Upper lobe of left lung (tissue), 6 donors: ENCODE measurements at regions not wholly inside any gene's neighbourhood (a gene's known extent, or its start where the extent isn't known, plus 50 kb on each side); places are given as distances from the start of the nearest gene placed in this dataset.

Experiments used
- ATAC-seq, 2 donors: fragments of 200-7000 bp; cut with Tn5 transposase; one replicate each; pipeline ENCODE4 v1.9.1; 2022; ENCODE audit warnings: mild to moderate bottlenecking in 2 of 2, moderate library complexity in 2 of 2; ENCODE audit not compliant: low FRiP score in 2 of 2
- DNase-seq, 2 donors: peaks; one replicate each; pipeline ENCODE4 v3.0.0-alpha.2; 2019 to 2020
- H3K27ac ChIP-seq, 4 donors: fragments of 200-600 bp; sonication (generic); one replicate each; pipeline ENCODE4 v1.5.1; 2016 to 2019
- H3K27me3 ChIP-seq, 4 donors: fragments of 200-600 bp; sonication (generic); one replicate each; pipeline ENCODE4 v1.5.1; 2017 to 2019
- H3K36me3 ChIP-seq, 4 donors: fragments of 200-600 bp; sonication (generic); one replicate each; pipeline ENCODE4 v1.5.1; 2016 to 2019
- H3K4me1 ChIP-seq, 4 donors: fragments of 200-600 bp; sonication (generic); one replicate each; pipeline ENCODE4 v1.5.1; 2018 to 2019
- H3K4me3 ChIP-seq, 4 donors: fragments of 200-600 bp; sonication (generic); one replicate each; pipeline ENCODE4 v1.5.1; 2017 to 2019; ENCODE audit warnings: mild to moderate bottlenecking in 2 of 4, moderate library complexity in 1 of 4
- H3K9me3 ChIP-seq, 4 donors: fragments of 200-600 bp; sonication (generic); one replicate each; pipeline ENCODE4 v1.5.1; 2018 to 2019
- EP300 ChIP-seq, 4 donors: sonication (generic); formaldehyde crosslinking; IDR thresholded peaks; one replicate each; pipeline ENCODE4 v1.5.1; 2017; ENCODE audit warnings: antibody characterized with exemption in 4 of 4, control low read depth in 2 of 4
- POLR2A ChIP-seq, 4 donors: fragments of 450-650 bp; IDR thresholded peaks; one replicate each; pipeline ENCODE4 v1.5.1; 2016 to 2017; ENCODE audit warnings: antibody characterized with exemption in 4 of 4, mild to moderate bottlenecking in 2 of 4
- POLR2AphosphoS5 ChIP-seq, 2 donors: sonication (generic); formaldehyde crosslinking; IDR thresholded peaks; one replicate each; pipeline ENCODE4 v1.5.1; 2017; ENCODE audit warnings: antibody characterized with exemption in 2 of 2
- WGBS, 2 donors: methylation state at CpG; one replicate each; pipeline ENCODE4 v1.1.5; 2017 to 2018; 5-methylcytosine and 5-hydroxymethylcytosine counted together
- TF ChIP-seq, protein P1 (sequence below), 6 experiments: fragments of 450-650 bp in 4 of 6; fragments of 200-600 bp in 2 of 6; sonication (generic) in 2 of 6; IDR thresholded peaks; one replicate each; pipeline ENCODE4 v1.5.1; 2016 to 2019; ENCODE audit warnings: antibody characterized with exemption in 6 of 6
- donor health status: DM: no; HTN: no; CAD: no; lungs with moderate emphysema.
- donor health status: DM: no; HTN: yes; CAD: no; lungs with severe emphysema.

DNA sequence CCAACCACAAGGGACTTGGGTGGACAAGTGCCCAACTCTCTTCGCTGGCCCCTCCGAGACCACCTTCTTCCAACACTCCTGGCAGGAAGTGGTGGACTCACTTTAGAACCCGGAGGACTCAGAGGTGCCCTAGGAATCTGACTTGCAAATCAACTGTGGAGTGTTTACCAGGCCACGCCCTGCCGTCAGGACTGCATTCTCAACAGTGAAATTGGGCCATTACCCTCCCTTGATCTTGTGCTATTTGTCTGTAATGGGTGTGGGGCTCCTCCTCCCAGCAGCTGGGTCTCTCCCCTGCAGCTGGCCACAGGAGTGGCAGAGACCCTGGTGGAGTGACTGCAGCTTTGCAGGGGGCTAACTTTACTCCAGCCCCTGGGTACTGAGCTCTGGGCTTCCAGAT, 212.2 kb upstream of the RPL38 start:
- no peaks in the 10 kb centered on the region for H3K36me3 ChIP-seq
- no peak for ATAC-seq
- WGBS, 2 donors, result 60 to 64% methylated on average over 5 of the region's 5 CpGs
- H3K27me3 ChIP-seq, result no peaks in the 10 kb centered on the region
- H3K4me3 ChIP-seq, result no peak overlapping the region
- no peaks in the 10 kb centered on the region for H3K4me1 ChIP-seq
- no peak for DNase-seq
- H3K27ac ChIP-seq, result no peak overlapping the region
- TF ChIP-seq, protein P1, sequence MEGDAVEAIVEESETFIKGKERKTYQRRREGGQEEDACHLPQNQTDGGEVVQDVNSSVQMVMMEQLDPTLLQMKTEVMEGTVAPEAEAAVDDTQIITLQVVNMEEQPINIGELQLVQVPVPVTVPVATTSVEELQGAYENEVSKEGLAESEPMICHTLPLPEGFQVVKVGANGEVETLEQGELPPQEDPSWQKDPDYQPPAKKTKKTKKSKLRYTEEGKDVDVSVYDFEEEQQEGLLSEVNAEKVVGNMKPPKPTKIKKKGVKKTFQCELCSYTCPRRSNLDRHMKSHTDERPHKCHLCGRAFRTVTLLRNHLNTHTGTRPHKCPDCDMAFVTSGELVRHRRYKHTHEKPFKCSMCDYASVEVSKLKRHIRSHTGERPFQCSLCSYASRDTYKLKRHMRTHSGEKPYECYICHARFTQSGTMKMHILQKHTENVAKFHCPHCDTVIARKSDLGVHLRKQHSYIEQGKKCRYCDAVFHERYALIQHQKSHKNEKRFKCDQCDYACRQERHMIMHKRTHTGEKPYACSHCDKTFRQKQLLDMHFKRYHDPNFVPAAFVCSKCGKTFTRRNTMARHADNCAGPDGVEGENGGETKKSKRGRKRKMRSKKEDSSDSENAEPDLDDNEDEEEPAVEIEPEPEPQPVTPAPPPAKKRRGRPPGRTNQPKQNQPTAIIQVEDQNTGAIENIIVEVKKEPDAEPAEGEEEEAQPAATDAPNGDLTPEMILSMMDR (IDR thresholded peaks at IDR 0.05), result no peak
- TF ChIP-seq POLR2AphosphoS5 (IDR thresholded peaks at IDR 0.05) (no peak), EP300 (IDR thresholded peaks at IDR 0.05) (no peak), POLR2A (IDR thresholded peaks at IDR 0.05) (no peak)
- no peaks in the 10 kb centered on the region for H3K9me3 ChIP-seq

DNA sequence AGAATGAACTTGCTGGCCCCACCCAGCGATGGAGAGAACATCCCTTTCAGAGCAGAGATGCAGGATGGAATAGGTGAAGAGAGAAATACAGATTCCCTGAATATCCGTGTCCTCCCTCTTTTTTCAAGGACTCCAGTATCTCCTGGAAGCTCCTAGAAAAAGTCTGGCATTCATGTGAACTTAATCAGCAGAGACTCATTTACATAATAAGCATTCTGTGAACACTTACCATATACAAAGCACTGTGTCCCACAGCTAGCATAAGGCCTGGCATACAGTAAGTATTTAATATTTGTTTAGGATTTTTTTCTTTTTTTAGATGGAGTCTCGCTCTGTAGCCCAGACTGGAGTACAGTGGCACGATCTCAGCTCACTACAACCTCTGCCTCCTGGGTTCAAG, 208.5 kb upstream of the RPL38 start:
- H3K27me3 ChIP-seq, result no peaks in the 10 kb centered on the region
- 88 to 91% methylated on average over 4 of the region's 4 CpGs for WGBS, 2 donors
- TF ChIP-seq, protein P1 (IDR thresholded peaks at IDR 0.05), result no peak
- TF ChIP-seq POLR2A (IDR thresholded peaks at IDR 0.05) (no peak), EP300 (IDR thresholded peaks at IDR 0.05) (no peak), POLR2AphosphoS5 (IDR thresholded peaks at IDR 0.05) (no peak)
- no peaks in the 10 kb centered on the region for H3K4me1 ChIP-seq
- no peak overlapping the region for H3K4me3 ChIP-seq
- no peak for ATAC-seq
- no peak for DNase-seq
- H3K27ac ChIP-seq, result no peak overlapping the region
- no peaks in the 10 kb centered on the region for H3K36me3 ChIP-seq
- no peaks in the 10 kb centered on the region for H3K9me3 ChIP-seq

DNA sequence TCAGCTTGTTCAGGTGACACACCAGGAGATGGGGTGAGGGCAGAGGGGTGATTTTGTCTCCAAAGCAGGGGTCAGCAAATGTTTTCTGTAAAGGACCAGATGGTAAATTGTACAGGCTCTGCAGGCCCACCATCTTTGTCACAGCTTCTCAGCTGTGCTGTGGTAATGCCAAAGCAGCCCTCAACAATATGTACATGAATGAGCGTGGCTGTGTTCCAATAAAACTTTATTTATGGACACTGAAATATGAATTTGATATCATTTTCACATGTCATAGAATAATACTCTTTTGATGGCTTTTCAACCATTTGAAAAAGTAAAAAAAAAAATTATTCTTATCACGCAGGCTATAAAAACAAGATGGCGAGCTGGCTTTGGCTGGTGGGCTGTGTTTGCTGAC, 206.4 kb upstream of the RPL38 start:
- WGBS, 2 donors, result 90 to 97% methylated on average over 3 of the region's 3 CpGs
- Histone ChIP-seq H3K27me3 (no peaks in the 10 kb centered on the region), H3K4me3 (no peak overlapping the region), H3K36me3 (no peaks in the 10 kb centered on the region), H3K4me1 (no peaks in the 10 kb centered on the region), H3K9me3 (no peaks in the 10 kb centered on the region), H3K27ac (no peak overlapping the region)
- DNase-seq, result no peak
- no peak for ATAC-seq
- no peak for TF ChIP-seq POLR2A (IDR thresholded peaks at IDR 0.05)
- TF ChIP-seq, protein P1 (IDR thresholded peaks at IDR 0.05), result no peak
- TF ChIP-seq EP300 (IDR thresholded peaks at IDR 0.05), result no peak
- no peak for TF ChIP-seq POLR2AphosphoS5 (IDR thresholded peaks at IDR 0.05)

DNA sequence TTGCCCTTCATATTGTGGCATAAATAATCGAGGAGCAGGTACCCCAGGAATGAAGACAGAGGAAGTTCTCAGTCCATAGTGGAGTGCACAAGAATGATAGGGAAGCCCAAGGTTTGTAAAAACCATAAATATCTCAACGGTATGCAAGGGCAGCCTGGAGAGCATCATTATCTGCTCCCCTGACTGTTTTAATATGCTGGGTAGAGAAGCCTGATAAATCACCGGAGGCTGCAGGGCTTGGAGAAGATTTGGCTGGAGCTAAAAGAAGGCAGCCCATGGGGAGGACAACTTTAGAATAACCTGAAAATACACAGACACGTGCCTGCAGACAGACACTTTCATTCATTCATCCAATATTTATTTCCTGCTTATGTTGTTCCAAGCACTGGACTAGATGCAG, 205.2 kb upstream of the RPL38 start:
- Histone ChIP-seq H3K4me1 (no peaks in the 10 kb centered on the region), H3K27ac (no peak overlapping the region), H3K27me3 (no peaks in the 10 kb centered on the region), H3K4me3 (no peak overlapping the region), H3K36me3 (no peaks in the 10 kb centered on the region), H3K9me3 (no peaks in the 10 kb centered on the region)
- TF ChIP-seq, protein P1 (IDR thresholded peaks at IDR 0.05), result no peak
- TF ChIP-seq POLR2A (IDR thresholded peaks at IDR 0.05) (no peak), EP300 (IDR thresholded peaks at IDR 0.05) (no peak), POLR2AphosphoS5 (IDR thresholded peaks at IDR 0.05) (no peak)
- WGBS, 2 donors, result 42 to 58% methylated on average over 4 of the region's 4 CpGs
- DNase-seq (no peak), ATAC-seq (no peak)
